Stimulated activated CD4-positive, alpha-beta T cell treated with anti-CD3 and anti-CD28 coated beads, Interleukin-2, amount 100 ng/mL, for 48 hours (primary cell): ENCODE measurements at regions not wholly inside any gene's neighbourhood (a gene's known extent, or its start where the extent isn't known, plus 50 kb on each side); places are given as distances from the start of the nearest gene placed in this dataset.
"Not testable (repeated sequence)": the region's sequence is repeated elsewhere in the genome, so short reads cannot be mapped to it uniquely, and the experiment has no call there.

Experiments
- DNase-seq, 2 donors: peaks; one replicate each; pipeline ENCODE4 v3.0.0-alpha.2; 2020

DNA sequence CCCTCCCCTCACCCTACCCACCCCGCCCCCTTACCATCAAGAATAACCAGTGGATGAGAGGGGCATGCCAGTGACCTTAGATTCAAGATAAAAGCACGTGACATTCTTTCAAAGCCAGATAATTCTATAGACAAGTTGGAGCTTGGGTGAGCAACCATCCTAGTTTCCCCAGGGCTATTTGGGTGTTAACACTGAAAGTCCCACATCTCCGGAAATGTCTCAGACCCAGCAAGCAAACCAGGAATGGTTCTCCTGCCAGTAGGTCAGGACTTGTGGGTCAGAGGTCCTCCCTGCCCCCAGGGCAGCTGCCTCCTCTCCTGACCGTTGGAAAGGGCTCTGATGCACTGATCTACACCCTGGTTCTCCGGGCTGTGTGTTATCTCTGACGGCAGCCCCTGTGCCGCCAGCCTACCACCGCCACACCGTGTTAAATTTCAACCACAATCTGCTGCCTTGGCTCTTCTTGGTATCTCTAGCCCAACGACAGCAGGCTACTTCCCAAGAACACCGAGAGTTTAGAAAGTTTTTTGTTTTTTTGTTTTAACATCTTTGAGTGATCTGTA, 287.0 kb downstream of the BCL2L11 start:
- DNase-seq: not testable (repeated sequence)

- not testable (repeated sequence) for DNase-seq
These were observed 290.2 kb downstream of the BCL2L11 start for GRCh38 chr2:111410868-111411406.

- DNase-seq: not testable (repeated sequence)
These were observed 291.4 kb downstream of the BCL2L11 start for GRCh38 chr2:111411867-111412681.

DNA sequence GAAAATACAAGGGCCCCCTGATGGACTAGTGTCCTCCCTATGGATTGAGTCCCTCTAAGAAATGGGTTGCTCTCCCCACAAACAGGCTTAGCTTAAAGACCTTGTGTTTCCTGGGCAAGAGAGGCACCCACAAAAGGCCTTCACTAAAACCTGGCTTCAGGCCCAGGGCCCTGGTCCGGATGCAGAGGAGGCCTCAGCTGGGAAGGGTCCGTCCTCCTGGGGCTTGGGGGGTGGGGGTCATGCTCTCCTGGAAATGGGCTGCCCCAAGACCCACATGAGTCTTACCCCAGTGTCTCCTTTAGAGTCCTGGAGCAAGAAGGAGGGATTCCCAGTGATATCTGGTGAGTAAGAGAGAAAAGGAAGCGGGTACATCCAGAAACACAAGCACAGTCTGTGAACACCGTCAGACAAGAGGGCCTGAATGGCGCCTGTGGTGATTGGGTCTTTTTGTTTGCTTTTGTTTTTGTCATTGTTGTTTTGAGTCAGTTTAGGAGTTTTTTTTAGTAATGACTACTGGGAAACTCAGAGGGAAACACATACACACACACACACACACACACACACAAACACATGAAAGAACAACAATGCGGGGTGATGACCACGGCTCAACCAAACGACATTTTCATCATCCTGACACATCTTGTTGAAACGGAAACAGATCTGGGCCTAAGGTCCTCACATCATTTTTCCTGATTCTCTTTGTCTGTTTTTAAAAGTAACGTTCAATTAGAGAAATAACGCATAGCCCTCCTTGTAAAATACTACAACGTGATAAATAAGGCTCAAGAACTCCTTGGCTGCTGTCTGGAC, 292.3 kb downstream of the BCL2L11 start:
- DNase-seq: not testable (repeated sequence)

- DNase-seq: not testable (repeated sequence)
These were observed 293.2 kb downstream of the BCL2L11 start for GRCh38 chr2:111413950-111414349.

- not testable (repeated sequence) for DNase-seq
These were observed 295.3 kb downstream of the BCL2L11 start for GRCh38 chr2:111415765-111416743.

GRCh38 chr2:111417026-111417425, 296.3 kb downstream of the BCL2L11 start:
- DNase-seq: not testable (repeated sequence)

GRCh38 chr2:111418091-111418875, 297.6 kb downstream of the BCL2L11 start:
- DNase-seq: not testable (repeated sequence)

GRCh38 chr2:111420074-111420473, 299.4 kb downstream of the BCL2L11 start:
- DNase-seq: not testable (repeated sequence)

GRCh38 chr2:111420835-111421234, 300.1 kb downstream of the BCL2L11 start:
- not testable (repeated sequence) for DNase-seq

DNA sequence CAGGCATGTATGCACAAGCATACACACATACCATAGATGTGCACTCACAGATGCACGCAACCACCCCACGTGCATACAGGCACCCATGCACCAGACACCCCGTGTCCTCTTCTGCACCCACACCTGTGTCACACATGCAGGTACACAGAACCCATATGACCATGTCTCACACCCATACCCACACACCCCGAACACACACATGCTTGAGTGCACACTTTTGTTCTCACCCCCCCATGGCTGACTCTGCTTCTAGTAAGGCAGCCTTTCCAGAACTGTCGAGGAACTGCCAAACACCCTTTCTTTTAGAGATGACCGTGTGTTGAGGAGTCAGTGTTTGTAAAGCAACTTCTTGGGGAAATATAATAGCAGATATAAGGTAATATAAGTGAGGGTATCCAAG, 301.2 kb downstream of the BCL2L11 start:
- DNase-seq: not testable (repeated sequence)

GRCh38 chr2:111422562-111422961, 301.8 kb downstream of the BCL2L11 start:
- not testable (repeated sequence) for DNase-seq

DNA sequence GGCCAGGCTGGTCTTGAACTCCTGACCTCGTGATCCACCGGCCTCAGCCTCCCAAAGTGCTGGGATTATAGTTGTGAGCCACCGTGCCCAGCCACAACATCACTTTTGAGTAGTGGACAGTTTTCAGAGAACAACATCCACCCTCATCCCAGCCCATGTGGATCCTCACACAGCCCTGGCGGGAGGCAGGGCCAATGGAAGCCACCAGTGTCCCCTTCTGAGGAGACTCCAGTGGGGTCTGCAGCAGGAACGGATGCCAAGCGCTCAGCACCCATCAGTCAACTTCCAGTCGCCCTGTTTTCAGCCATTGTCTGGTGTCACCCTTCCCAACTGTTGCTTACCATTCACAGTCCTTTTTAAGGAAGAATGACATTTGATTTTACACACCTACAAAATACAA, 302.5 kb downstream of the BCL2L11 start:
- not testable (repeated sequence) for DNase-seq

DNA sequence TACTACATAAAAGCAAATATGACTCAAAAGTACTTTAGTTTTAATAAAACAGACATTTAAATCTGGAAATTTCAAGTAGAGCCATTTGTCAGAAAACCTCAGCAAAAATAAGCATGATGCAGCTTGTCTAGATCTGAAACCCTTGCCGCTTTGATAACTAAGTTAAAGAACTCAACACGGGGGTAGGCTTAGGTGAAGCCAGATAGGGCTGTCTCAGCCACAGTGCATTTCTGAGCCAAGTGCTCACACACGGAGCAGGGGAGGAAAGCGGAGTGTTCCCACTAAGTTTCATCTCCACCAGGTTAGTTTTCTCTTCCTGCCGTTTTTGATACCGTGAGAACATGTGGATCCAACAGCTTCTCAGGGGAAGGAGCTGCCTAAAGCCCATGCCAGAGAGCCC, 303.5 kb downstream of the BCL2L11 start:
- DNase-seq: not testable (repeated sequence)

GRCh38 chr2:111424851-111425309, 304.2 kb downstream of the BCL2L11 start:
- peak in 1 of 2 donors; percentile 46 for DNase-seq

- not testable (repeated sequence) for DNase-seq
These were observed 305.1 kb downstream of the BCL2L11 start for GRCh38 chr2:111425789-111426201.

GRCh38 chr2:111427346-111427745, 306.6 kb downstream of the BCL2L11 start:
- DNase-seq: not testable (repeated sequence)

- not testable (repeated sequence) for DNase-seq
These were observed 308.2 kb downstream of the BCL2L11 start for GRCh38 chr2:111428915-111429314.

- not testable (repeated sequence) for DNase-seq
These were observed 308.6 kb downstream of the BCL2L11 start for GRCh38 chr2:111429353-111429752.

DNA sequence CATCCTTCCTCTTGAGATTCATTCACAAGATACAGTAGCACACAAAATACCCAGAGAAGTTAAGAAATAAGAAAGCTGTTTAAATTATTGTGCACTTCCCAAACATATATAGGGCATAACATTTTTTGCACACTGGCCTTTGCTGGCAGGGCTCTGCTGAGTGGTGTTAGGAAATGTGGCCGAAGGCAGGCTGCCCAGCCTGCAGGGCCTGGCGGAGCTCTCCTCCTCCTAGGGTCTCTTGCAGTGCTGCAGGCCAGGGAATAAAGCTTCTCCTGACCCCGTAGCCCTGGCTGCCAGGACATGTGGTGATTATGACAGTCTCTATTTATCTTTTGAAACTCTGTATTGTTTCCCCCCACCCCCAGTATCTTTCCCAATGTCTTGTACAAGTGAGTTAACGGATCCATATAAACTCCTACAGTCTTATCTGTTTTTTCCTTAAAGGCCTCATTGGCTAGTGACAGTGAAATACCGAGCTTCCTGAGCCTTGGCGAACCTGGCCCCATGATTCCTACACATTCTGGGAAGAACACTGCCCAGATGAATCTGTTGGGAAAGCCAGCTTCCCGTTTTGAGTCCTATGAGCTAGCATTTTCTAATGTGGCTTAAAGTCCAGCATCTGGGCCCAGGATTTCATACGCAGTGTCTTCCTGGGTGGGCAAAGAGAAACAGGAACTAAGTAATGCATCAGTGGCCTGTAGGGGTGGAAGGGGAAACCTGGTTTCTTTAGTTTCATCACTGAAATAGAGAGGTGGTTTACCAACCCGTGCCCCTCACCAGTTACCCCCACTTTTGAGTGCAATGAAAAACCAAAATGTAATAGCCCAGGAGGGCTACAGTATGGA, 310.3 kb downstream of the BCL2L11 start:
- not testable (repeated sequence) for DNase-seq
